ENCODE measurements at regions not wholly inside any gene's neighbourhood (a gene's known extent, or its start where the extent isn't known, plus 50 kb on each side); places are given as distances from the start of the nearest gene placed in this dataset.

GRCh38 chr14:101473795-101474562, 87.3 kb upstream of the DIO3 start:
- TF ChIP-seq, protein P1, sequence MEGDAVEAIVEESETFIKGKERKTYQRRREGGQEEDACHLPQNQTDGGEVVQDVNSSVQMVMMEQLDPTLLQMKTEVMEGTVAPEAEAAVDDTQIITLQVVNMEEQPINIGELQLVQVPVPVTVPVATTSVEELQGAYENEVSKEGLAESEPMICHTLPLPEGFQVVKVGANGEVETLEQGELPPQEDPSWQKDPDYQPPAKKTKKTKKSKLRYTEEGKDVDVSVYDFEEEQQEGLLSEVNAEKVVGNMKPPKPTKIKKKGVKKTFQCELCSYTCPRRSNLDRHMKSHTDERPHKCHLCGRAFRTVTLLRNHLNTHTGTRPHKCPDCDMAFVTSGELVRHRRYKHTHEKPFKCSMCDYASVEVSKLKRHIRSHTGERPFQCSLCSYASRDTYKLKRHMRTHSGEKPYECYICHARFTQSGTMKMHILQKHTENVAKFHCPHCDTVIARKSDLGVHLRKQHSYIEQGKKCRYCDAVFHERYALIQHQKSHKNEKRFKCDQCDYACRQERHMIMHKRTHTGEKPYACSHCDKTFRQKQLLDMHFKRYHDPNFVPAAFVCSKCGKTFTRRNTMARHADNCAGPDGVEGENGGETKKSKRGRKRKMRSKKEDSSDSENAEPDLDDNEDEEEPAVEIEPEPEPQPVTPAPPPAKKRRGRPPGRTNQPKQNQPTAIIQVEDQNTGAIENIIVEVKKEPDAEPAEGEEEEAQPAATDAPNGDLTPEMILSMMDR (IDR thresholded peaks at IDR 0.05; ENCODE audit: low read depth, low read length): no peak
- no peak for DNase-seq (ENCODE audit: extremely low read depth, low read depth)

- TF ChIP-seq, protein P1 (IDR thresholded peaks at IDR 0.05; ENCODE audit: low read depth, low read length): no peak
- DNase-seq (ENCODE audit: extremely low read depth, low read depth): no peak
These were observed 86.5 kb upstream of the DIO3 start for GRCh38 chr14:101474563-101475455.

GRCh38 chr14:101475456-101476257, 85.6 kb upstream of the DIO3 start:
- peak; percentile 61 for DNase-seq (ENCODE audit: extremely low read depth, low read depth)
- TF ChIP-seq, protein P1 (IDR thresholded peaks at IDR 0.05; ENCODE audit: low read depth, low read length): no peak

- no peak for DNase-seq (ENCODE audit: extremely low read depth, low read depth)
These were observed 84.9 kb upstream of the DIO3 start for GRCh38 chr14:101476258-101476915.

GRCh38 chr14:101476916-101477553, 84.3 kb upstream of the DIO3 start:
- TF ChIP-seq, protein P1 (IDR thresholded peaks at IDR 0.05; ENCODE audit: low read depth, low read length): no peak
- DNase-seq (ENCODE audit: extremely low read depth, low read depth): no peak

More at GRCh38 chr14:101476258-101476915, 84.9 kb upstream of the DIO3 start:
- TF ChIP-seq, protein P1 (IDR thresholded peaks at IDR 0.05; ENCODE audit: low read depth, low read length): no peak

DNA sequence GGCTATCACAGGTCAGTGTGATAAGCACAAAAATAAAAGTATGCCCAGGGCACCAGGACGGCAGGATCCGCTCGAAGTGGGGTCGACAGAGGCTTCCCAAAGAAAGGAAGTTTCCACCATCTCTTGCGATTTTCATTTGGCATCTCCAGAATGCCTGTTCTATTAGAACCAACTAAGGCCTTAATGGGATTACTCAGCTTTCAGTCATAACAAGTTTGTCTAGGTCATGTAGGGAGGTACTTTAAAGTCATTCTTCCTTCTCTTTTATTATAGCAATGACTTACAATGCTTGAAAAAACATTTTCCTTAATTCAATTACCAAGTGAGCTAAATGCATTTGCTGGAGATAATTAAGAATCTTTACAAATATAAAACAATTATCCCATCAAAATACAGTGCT, 83.6 kb upstream of the DIO3 start:
- TF ChIP-seq, protein P1 (IDR thresholded peaks at IDR 0.05; ENCODE audit: low read depth, low read length): no peak
- DNase-seq (ENCODE audit: extremely low read depth, low read depth): no peak

All from AG09319 (cell line).